ENCODE measurements at regions not wholly inside any gene's neighbourhood (a gene's known extent, or its start where the extent isn't known, plus 50 kb on each side); places are given as distances from the start of the nearest gene placed in this dataset.

DNA sequence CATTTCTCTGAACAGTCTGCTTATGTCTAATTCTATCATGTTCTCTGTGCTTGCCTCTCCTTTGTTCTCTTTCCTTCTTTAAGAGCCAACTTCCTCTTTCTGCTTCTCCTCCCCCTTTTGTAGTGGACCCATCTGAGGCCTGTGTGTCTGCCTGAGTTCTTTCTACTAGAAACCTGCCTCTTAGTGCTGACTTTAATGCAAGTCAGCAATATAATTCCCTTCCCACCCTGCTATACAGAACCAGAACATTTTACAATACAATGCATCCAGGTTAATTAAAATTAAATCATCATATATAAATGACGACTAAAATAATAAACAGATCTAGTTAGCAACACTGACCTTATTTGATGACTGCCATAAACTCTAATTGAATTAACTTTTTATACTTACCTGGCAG is 82.6 kb upstream of the GAS1 start:
- H3K4me1 ChIP-seq: no peaks in the 10 kb centered on the region
- no peaks in the 10 kb centered on the region for H3K9me3 ChIP-seq
- TF ChIP-seq, protein P1, sequence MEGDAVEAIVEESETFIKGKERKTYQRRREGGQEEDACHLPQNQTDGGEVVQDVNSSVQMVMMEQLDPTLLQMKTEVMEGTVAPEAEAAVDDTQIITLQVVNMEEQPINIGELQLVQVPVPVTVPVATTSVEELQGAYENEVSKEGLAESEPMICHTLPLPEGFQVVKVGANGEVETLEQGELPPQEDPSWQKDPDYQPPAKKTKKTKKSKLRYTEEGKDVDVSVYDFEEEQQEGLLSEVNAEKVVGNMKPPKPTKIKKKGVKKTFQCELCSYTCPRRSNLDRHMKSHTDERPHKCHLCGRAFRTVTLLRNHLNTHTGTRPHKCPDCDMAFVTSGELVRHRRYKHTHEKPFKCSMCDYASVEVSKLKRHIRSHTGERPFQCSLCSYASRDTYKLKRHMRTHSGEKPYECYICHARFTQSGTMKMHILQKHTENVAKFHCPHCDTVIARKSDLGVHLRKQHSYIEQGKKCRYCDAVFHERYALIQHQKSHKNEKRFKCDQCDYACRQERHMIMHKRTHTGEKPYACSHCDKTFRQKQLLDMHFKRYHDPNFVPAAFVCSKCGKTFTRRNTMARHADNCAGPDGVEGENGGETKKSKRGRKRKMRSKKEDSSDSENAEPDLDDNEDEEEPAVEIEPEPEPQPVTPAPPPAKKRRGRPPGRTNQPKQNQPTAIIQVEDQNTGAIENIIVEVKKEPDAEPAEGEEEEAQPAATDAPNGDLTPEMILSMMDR (IDR thresholded peaks at IDR 0.05): no peak
- no peak for DNase-seq
- H3K27ac ChIP-seq: no peak overlapping the region
- intact Hi-C loops (cut with DNase I): no loop called here
- H3K4me3 ChIP-seq: no peak overlapping the region
- H3K36me3 ChIP-seq: no peaks in the 10 kb centered on the region
- no peak for ATAC-seq
- H3K27me3 ChIP-seq (ENCODE audit: low read depth): no peaks in the 10 kb centered on the region

DNA sequence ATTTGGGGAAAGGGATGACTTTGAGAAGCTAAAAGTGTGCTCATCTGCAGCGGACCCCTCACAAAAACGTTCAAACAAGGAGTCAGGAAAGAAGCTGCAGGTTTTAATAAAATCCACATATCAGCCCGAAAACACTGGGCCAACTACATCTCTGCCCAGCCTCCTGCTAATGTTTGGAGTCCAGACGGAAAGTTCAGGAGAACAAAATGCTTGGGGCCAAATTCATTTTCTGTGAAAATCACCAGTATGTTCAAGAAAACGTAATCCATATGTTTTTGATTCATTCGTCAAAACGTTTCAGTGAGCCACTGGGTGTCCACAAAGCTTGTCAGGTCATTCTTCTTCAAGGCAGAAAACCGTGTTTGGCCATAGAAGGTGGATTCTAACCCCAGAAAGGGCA is 87.5 kb upstream of the GAS1 start:
- H3K27me3 ChIP-seq (ENCODE audit: low read depth): no peaks in the 10 kb centered on the region
- DNase-seq (no peak), ATAC-seq (no peak)
- TF ChIP-seq, protein P1 (IDR thresholded peaks at IDR 0.05): no peak
- H3K36me3 ChIP-seq: no peaks in the 10 kb centered on the region
- intact Hi-C loops (cut with DNase I): no loop called here
- H3K27ac ChIP-seq: no peak overlapping the region
- no peaks in the 10 kb centered on the region for H3K9me3 ChIP-seq
- H3K4me1 ChIP-seq: no peaks in the 10 kb centered on the region
- no peak overlapping the region for H3K4me3 ChIP-seq

DNA sequence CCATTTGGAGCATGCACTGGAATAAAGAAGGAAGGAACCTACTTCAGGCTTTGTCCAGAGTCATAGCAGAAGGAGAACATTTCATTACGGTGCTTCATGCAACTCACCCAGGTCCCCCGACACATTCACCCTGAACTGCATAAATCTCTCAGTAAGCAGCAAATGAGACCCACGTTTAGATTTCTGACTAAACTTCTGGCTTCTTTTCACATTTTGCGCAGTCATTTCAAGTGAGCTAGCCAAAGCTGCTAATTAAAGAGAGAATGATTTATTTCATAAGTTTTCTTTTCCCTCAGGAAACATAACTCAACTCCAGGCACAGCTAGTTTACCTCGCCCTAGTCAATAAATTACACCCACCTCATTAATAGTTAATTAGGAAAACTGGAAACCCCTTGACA is 88.6 kb upstream of the GAS1 start:
- DNase-seq: no peak
- Histone ChIP-seq H3K36me3 (no peaks in the 10 kb centered on the region), H3K4me1 (no peaks in the 10 kb centered on the region), H3K9me3 (no peaks in the 10 kb centered on the region), H3K4me3 (no peak overlapping the region), H3K27ac (no peak overlapping the region), H3K27me3 (ENCODE audit: low read depth) (no peaks in the 10 kb centered on the region)
- TF ChIP-seq, protein P1 (IDR thresholded peaks at IDR 0.05): no peak
- intact Hi-C loops (cut with DNase I): no loop called here
- no peak for ATAC-seq

DNA sequence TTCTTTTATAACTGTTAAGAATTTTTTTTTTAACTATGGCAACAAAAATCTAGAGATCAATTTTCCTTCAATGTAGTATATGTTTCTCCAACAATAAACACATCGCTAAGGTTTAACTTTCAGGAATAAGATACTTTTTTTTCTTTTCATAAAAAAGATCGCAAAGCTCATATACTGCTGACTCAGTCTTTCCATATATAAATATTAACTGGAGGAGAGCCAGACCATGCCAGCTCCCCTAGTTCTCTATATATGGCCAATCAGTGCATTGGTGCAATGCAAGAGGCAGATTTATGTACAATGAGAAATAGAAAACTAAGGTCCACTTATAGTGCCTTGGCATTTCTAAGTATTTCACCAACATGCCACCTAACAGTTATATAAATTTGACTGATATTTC is 89.2 kb upstream of the GAS1 start:
- H3K27ac ChIP-seq: no peak overlapping the region
- no peaks in the 10 kb centered on the region for H3K4me1 ChIP-seq
- intact Hi-C loops (cut with DNase I): no loop called here
- ATAC-seq: no peak
- no peaks in the 10 kb centered on the region for H3K9me3 ChIP-seq
- no peak overlapping the region for H3K4me3 ChIP-seq
- no peak for DNase-seq
- no peaks in the 10 kb centered on the region for H3K27me3 ChIP-seq (ENCODE audit: low read depth)
- TF ChIP-seq, protein P1 (IDR thresholded peaks at IDR 0.05): no peak
- no peaks in the 10 kb centered on the region for H3K36me3 ChIP-seq

- ATAC-seq: no peak
- Histone ChIP-seq H3K4me3 (no peak overlapping the region), H3K27me3 (ENCODE audit: low read depth) (no peaks in the 10 kb centered on the region), H3K9me3 (no peaks in the 10 kb centered on the region), H3K4me1 (no peaks in the 10 kb centered on the region), H3K36me3 (no peaks in the 10 kb centered on the region), H3K27ac (no peak overlapping the region)
- intact Hi-C loops (cut with DNase I): no loop called here
- DNase-seq: no peak
- TF ChIP-seq, protein P1 (IDR thresholded peaks at IDR 0.05): no peak
These were observed 92.6 kb upstream of the GAS1 start for GRCh38 chr9:87039809-87040392.
